T-helper 1 cell treated with Interleukin-12 subunit alpha and Interleukin-12 subunit beta and Interleukin-4 antibody, amounts not matched to agents 30 ng/mL and 1 ng/mL, for 36 hours (primary cell): ENCODE measurements at regions not wholly inside any gene's neighbourhood (a gene's known extent, or its start where the extent isn't known, plus 50 kb on each side); places are given as distances from the start of the nearest gene placed in this dataset.
"Not testable (repeated sequence)": the region's sequence is repeated elsewhere in the genome, so short reads cannot be mapped to it uniquely, and the experiment has no call there.

ENCODE experiments used
- intact Hi-C: fragments of 100-400 bp; cut with micrococcal nuclease; formaldehyde crosslinking; loops from one replicate; pipeline ENCODE4 v1.15.1; 2024

GRCh38 chr12:25615119-25615518, 62.0 kb upstream of the LMNTD1 start:
- intact Hi-C loops, result no loop called here

- intact Hi-C loops, result no loop called here
Measured at GRCh38 chr12:25616286-25616685, 63.2 kb upstream of the LMNTD1 start.

GRCh38 chr12:25617991-25618390, 64.9 kb upstream of the LMNTD1 start:
- intact Hi-C loops, result no loop called here

GRCh38 chr12:25623816-25624215, 70.7 kb upstream of the LMNTD1 start:
- intact Hi-C loops, result no loop called here

GRCh38 chr12:25625146-25625545, 72.1 kb upstream of the LMNTD1 start:
- intact Hi-C loops, result no loop called here

GRCh38 chr12:25629341-25629740, 76.3 kb upstream of the LMNTD1 start:
- intact Hi-C loops, result no loop called here

- intact Hi-C loops, result not testable (repeated sequence)
Measured at GRCh38 chr12:25630735-25631515, 77.8 kb upstream of the LMNTD1 start.

- intact Hi-C loops, result not testable (repeated sequence)
Measured at GRCh38 chr12:25633149-25633548, 80.1 kb upstream of the LMNTD1 start.

- intact Hi-C loops, result no loop called here
Measured at GRCh38 chr12:25637752-25638151, 84.7 kb upstream of the LMNTD1 start.

GRCh38 chr12:25639406-25639805, 86.3 kb upstream of the LMNTD1 start:
- intact Hi-C loops, result no loop called here

GRCh38 chr12:25644979-25645378, 91.9 kb upstream of the LMNTD1 start:
- intact Hi-C loops, result no loop called here

- intact Hi-C loops, result no loop called here
Measured at GRCh38 chr12:25645427-25645826, 92.3 kb upstream of the LMNTD1 start.

- intact Hi-C loops, result no loop called here
Measured at GRCh38 chr12:25651931-25652330, 98.8 kb upstream of the LMNTD1 start.

GRCh38 chr12:25652371-25652770, 99.3 kb upstream of the LMNTD1 start:
- intact Hi-C loops, result no loop called here

- intact Hi-C loops, result no loop called here
Measured at GRCh38 chr12:25653487-25654175, 100.5 kb upstream of the LMNTD1 start.

- intact Hi-C loops, result no loop called here
Measured at GRCh38 chr12:25655702-25656101, 102.6 kb upstream of the LMNTD1 start.

- intact Hi-C loops, result no loop called here
Measured at GRCh38 chr12:25659621-25660020, 106.5 kb upstream of the LMNTD1 start.

GRCh38 chr12:25670076-25671055, 117.3 kb upstream of the LMNTD1 start:
- intact Hi-C loops, result no loop called here

- intact Hi-C loops, result no loop called here
Measured at GRCh38 chr12:25675808-25676207, 122.7 kb upstream of the LMNTD1 start.

GRCh38 chr12:25677232-25677937, 124.3 kb upstream of the LMNTD1 start:
- intact Hi-C loops, result no loop called here

GRCh38 chr12:25681580-25681979, 128.5 kb upstream of the LMNTD1 start:
- intact Hi-C loops, result no loop called here
